Uterus (tissue), 3 donors: ENCODE measurements at regions not wholly inside any gene's neighbourhood (a gene's known extent, or its start where the extent isn't known, plus 50 kb on each side); places are given as distances from the start of the nearest gene placed in this dataset.
"Not testable (repeated sequence)": the region's sequence is repeated elsewhere in the genome, so short reads cannot be mapped to it uniquely, and the experiment has no call there.

Source experiments
- DNase-seq, 2 donors: peaks; one replicate each; pipeline ENCODE4 v3.0.0-alpha.2; 2019 to 2020
- H3K27ac ChIP-seq, 2 donors: fragments of 200-600 bp; sonication (generic); 1 replicate in 1 of 2; 2 replicates in 1 of 2; pipeline ENCODE4 v1.5.1; 2016 to 2018
- H3K27me3 ChIP-seq, 2 donors: fragments of 200-600 bp; sonication (generic); one replicate each; pipeline ENCODE4 v1.5.1; 2018 to 2019; ENCODE audit warnings: control low read depth in 1 of 2
- H3K36me3 ChIP-seq, 2 donors: fragments of 200-600 bp; sonication (generic); one replicate each; pipeline ENCODE4 v1.5.1; 2019; ENCODE audit warnings: control low read depth in 1 of 2
- H3K4me1 ChIP-seq, 2 donors: fragments of 200-600 bp; sonication (generic); one replicate each; pipeline ENCODE4 v1.5.1; 2018 to 2019; ENCODE audit warnings: control low read depth in 1 of 2
- H3K4me3 ChIP-seq, 2 donors: fragments of 200-600 bp; sonication (generic); 1 replicate in 1 of 2; 2 replicates in 1 of 2; pipeline ENCODE4 v1.5.1; 2018 to 2019; ENCODE audit warnings: mild to moderate bottlenecking in 1 of 2
- H3K9me3 ChIP-seq, 2 donors: fragments of 200-600 bp; sonication (generic); one replicate each; pipeline ENCODE4 v1.5.1; 2019; ENCODE audit warnings: control low read depth in 1 of 2
- POLR2A ChIP-seq, 2 donors: fragments of 450-650 bp; IDR thresholded peaks; one replicate each; pipeline ENCODE4 v1.6.1; 2016; ENCODE audit warnings: antibody characterized with exemption in 2 of 2, mild to moderate bottlenecking in 1 of 2, moderate library complexity in 1 of 2
- intact Hi-C: fragments of 100-400 bp; cut with DNase I; formaldehyde crosslinking; loops from one replicate; pipeline ENCODE4 v1.15.1; 2023; ENCODE audit warnings: low total_unique reads
- TF ChIP-seq, protein P1 (sequence below), 4 experiments: fragments of 200-600 bp in 2 of 4; fragments of 450-650 bp in 2 of 4; sonication (generic) in 2 of 4; IDR thresholded peaks; one replicate each; pipeline ENCODE4 v1.5.1; 2016 to 2019; ENCODE audit warnings: antibody characterized with exemption in 4 of 4, mild to moderate bottlenecking in 2 of 4, moderate library complexity in 1 of 4
- donor health status: DM: yes; HTN: yes; CAD: no.

GRCh38 chr10:125520968-125521367 lies 162.0 kb downstream of the TEX36 start:
- Histone ChIP-seq H3K4me1 (no peaks in the 10 kb centered on the region), H3K4me3 (no peak overlapping the region), H3K27me3 (no peaks in the 10 kb centered on the region), H3K36me3 (no peaks in the 10 kb centered on the region), H3K9me3 (no peaks in the 10 kb centered on the region), H3K27ac (no peak overlapping the region)
- intact Hi-C loops, result no loop called here
- no peak for DNase-seq
- no peak for TF ChIP-seq POLR2A (IDR thresholded peaks at IDR 0.05)

GRCh38 chr10:125518397-125518796 lies 164.6 kb downstream of the TEX36 start:
- H3K27ac ChIP-seq, DNase-seq, H3K9me3 ChIP-seq, intact Hi-C loops, H3K27me3 ChIP-seq, H3K4me3 ChIP-seq, H3K4me1 ChIP-seq, H3K36me3 ChIP-seq: not testable (repeated sequence)

GRCh38 chr10:125515571-125515970 lies 167.4 kb downstream of the TEX36 start:
- intact Hi-C loops, result no loop called here
- no peaks in the 10 kb centered on the region for H3K36me3 ChIP-seq
- no peaks in the 10 kb centered on the region for H3K4me1 ChIP-seq
- H3K27ac ChIP-seq, result no peak overlapping the region
- H3K9me3 ChIP-seq, result no peaks in the 10 kb centered on the region
- H3K4me3 ChIP-seq, result no peak overlapping the region
- DNase-seq, result no peak
- TF ChIP-seq, protein P1, sequence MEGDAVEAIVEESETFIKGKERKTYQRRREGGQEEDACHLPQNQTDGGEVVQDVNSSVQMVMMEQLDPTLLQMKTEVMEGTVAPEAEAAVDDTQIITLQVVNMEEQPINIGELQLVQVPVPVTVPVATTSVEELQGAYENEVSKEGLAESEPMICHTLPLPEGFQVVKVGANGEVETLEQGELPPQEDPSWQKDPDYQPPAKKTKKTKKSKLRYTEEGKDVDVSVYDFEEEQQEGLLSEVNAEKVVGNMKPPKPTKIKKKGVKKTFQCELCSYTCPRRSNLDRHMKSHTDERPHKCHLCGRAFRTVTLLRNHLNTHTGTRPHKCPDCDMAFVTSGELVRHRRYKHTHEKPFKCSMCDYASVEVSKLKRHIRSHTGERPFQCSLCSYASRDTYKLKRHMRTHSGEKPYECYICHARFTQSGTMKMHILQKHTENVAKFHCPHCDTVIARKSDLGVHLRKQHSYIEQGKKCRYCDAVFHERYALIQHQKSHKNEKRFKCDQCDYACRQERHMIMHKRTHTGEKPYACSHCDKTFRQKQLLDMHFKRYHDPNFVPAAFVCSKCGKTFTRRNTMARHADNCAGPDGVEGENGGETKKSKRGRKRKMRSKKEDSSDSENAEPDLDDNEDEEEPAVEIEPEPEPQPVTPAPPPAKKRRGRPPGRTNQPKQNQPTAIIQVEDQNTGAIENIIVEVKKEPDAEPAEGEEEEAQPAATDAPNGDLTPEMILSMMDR (IDR thresholded peaks at IDR 0.05), result no peak
- TF ChIP-seq POLR2A (IDR thresholded peaks at IDR 0.05), result no peak
- H3K27me3 ChIP-seq, result no peaks in the 10 kb centered on the region

- no peak overlapping the region for H3K27ac ChIP-seq
- intact Hi-C loops, result no loop called here
Measured at GRCh38 chr10:125514206-125515162, 168.5 kb downstream of the TEX36 start.

GRCh38 chr10:125513429-125514182 lies 169.4 kb downstream of the TEX36 start:
- no peak for TF ChIP-seq POLR2A (IDR thresholded peaks at IDR 0.05)
- TF ChIP-seq, protein P1 (IDR thresholded peaks at IDR 0.05), result no peak
- DNase-seq, result no peak
- intact Hi-C loops, result no loop called here

More at GRCh38 chr10:125514206-125515162, 168.5 kb downstream of the TEX36 start:
- Histone ChIP-seq H3K4me1 (no peaks in the 10 kb centered on the region), H3K9me3 (no peaks in the 10 kb centered on the region), H3K27me3 (no peaks in the 10 kb centered on the region), H3K36me3 (no peaks in the 10 kb centered on the region), H3K4me3 (no peak overlapping the region)
- DNase-seq, result no peak
- TF ChIP-seq POLR2A (IDR thresholded peaks at IDR 0.05), result no peak

GRCh38 chr10:125510998-125511397 lies 172.0 kb downstream of the TEX36 start:
- no peak for TF ChIP-seq POLR2A (IDR thresholded peaks at IDR 0.05)
- TF ChIP-seq, protein P1 (IDR thresholded peaks at IDR 0.05), result no peak
- H3K4me3 ChIP-seq, result no peak overlapping the region
- no peaks in the 10 kb centered on the region for H3K36me3 ChIP-seq
- no peak for DNase-seq
- intact Hi-C loops, result no loop called here
- H3K27me3 ChIP-seq, result no peaks in the 10 kb centered on the region
- no peaks in the 10 kb centered on the region for H3K9me3 ChIP-seq
- no peaks in the 10 kb centered on the region for H3K4me1 ChIP-seq
- H3K27ac ChIP-seq, result no peak overlapping the region

More at GRCh38 chr10:125513429-125514182, 169.4 kb downstream of the TEX36 start:
- Histone ChIP-seq H3K36me3 (no peaks in the 10 kb centered on the region), H3K27ac (no peak overlapping the region), H3K4me3 (no peak overlapping the region), H3K27me3 (no peaks in the 10 kb centered on the region), H3K4me1 (no peaks in the 10 kb centered on the region), H3K9me3 (no peaks in the 10 kb centered on the region)
